ENCODE measurements at regions not wholly inside any gene's neighbourhood (a gene's known extent, or its start where the extent isn't known, plus 50 kb on each side); places are given as distances from the start of the nearest gene placed in this dataset.

GRCh38 chr16:62213763-62214162 lies 177.5 kb upstream of the CDH8 start:
- Histone ChIP-seq H4K20me1 (ENCODE audit: insufficient read depth, low read length) (no peaks in the 10 kb centered on the region), H3K4me3 (ENCODE audit: insufficient read depth, low read length) (no peak overlapping the region), H3K9me3 (ENCODE audit: low read depth, low read length) (no peaks in the 10 kb centered on the region), H3K27ac (ENCODE audit: low read depth, low read length) (no peak overlapping the region), H3K79me2 (ENCODE audit: insufficient read depth, low read length) (no peaks in the 10 kb centered on the region), H3K36me3 (ENCODE audit: insufficient read depth, low read length) (no peaks in the 10 kb centered on the region), H3K4me1 (ENCODE audit: insufficient read depth, low read length) (no peaks in the 10 kb centered on the region), H3K4me2 (ENCODE audit: insufficient read depth, low read length) (no peak overlapping the region), H3K27me3 (ENCODE audit: insufficient read depth, low read length) (no peaks in the 10 kb centered on the region), H2AFZ (ENCODE audit: low read length) (no peak overlapping the region)
- TF ChIP-seq CTCF (IDR thresholded peaks at IDR 0.05; ENCODE audit: extremely low read depth, low read depth, low read length) = no peak
- DNase-seq (ENCODE audit: insufficient read length, low spot score, missing footprints) = no peak

GRCh38 chr16:62208934-62209333 lies 172.7 kb upstream of the CDH8 start:
- no peak overlapping the region for H3K4me3 ChIP-seq (ENCODE audit: insufficient read depth, low read length)
- no peak overlapping the region for H3K4me2 ChIP-seq (ENCODE audit: insufficient read depth, low read length)
- H4K20me1 ChIP-seq (ENCODE audit: insufficient read depth, low read length) = no peaks in the 10 kb centered on the region
- no peaks in the 10 kb centered on the region for H3K9me3 ChIP-seq (ENCODE audit: low read depth, low read length)
- H2AFZ ChIP-seq (ENCODE audit: low read length) = no peak overlapping the region
- DNase-seq (ENCODE audit: insufficient read length, low spot score, missing footprints) = no peak
- no peaks in the 10 kb centered on the region for H3K36me3 ChIP-seq (ENCODE audit: insufficient read depth, low read length)
- H3K27me3 ChIP-seq (ENCODE audit: insufficient read depth, low read length) = no peaks in the 10 kb centered on the region
- no peaks in the 10 kb centered on the region for H3K4me1 ChIP-seq (ENCODE audit: insufficient read depth, low read length)
- TF ChIP-seq CTCF (IDR thresholded peaks at IDR 0.05; ENCODE audit: extremely low read depth, low read depth, low read length) = no peak
- no peaks in the 10 kb centered on the region for H3K79me2 ChIP-seq (ENCODE audit: insufficient read depth, low read length)
- H3K27ac ChIP-seq (ENCODE audit: low read depth, low read length) = no peak overlapping the region

- Histone ChIP-seq H3K4me1 (ENCODE audit: insufficient read depth, low read length) (no peaks in the 10 kb centered on the region), H3K27me3 (ENCODE audit: insufficient read depth, low read length) (no peaks in the 10 kb centered on the region), H3K36me3 (ENCODE audit: insufficient read depth, low read length) (no peaks in the 10 kb centered on the region), H3K79me2 (ENCODE audit: insufficient read depth, low read length) (no peaks in the 10 kb centered on the region), H3K4me3 (ENCODE audit: insufficient read depth, low read length) (no peak overlapping the region), H4K20me1 (ENCODE audit: insufficient read depth, low read length) (no peaks in the 10 kb centered on the region), H3K27ac (ENCODE audit: low read depth, low read length) (no peak overlapping the region), H2AFZ (ENCODE audit: low read length) (no peak overlapping the region), H3K4me2 (ENCODE audit: insufficient read depth, low read length) (no peak overlapping the region), H3K9me3 (ENCODE audit: low read depth, low read length) (no peaks in the 10 kb centered on the region)
- no peak for DNase-seq (ENCODE audit: insufficient read length, low spot score, missing footprints)
- TF ChIP-seq CTCF (IDR thresholded peaks at IDR 0.05; ENCODE audit: extremely low read depth, low read depth, low read length) = no peak
These were observed 169.2 kb upstream of the CDH8 start for GRCh38 chr16:62205459-62205858.

- Histone ChIP-seq H3K27ac (ENCODE audit: low read depth, low read length) (no peak overlapping the region), H3K4me1 (ENCODE audit: insufficient read depth, low read length) (no peaks in the 10 kb centered on the region), H3K27me3 (ENCODE audit: insufficient read depth, low read length) (no peaks in the 10 kb centered on the region), H3K9me3 (ENCODE audit: low read depth, low read length) (no peaks in the 10 kb centered on the region), H3K4me2 (ENCODE audit: insufficient read depth, low read length) (no peak overlapping the region), H3K79me2 (ENCODE audit: insufficient read depth, low read length) (no peaks in the 10 kb centered on the region), H4K20me1 (ENCODE audit: insufficient read depth, low read length) (no peaks in the 10 kb centered on the region), H3K4me3 (ENCODE audit: insufficient read depth, low read length) (no peak overlapping the region), H2AFZ (ENCODE audit: low read length) (no peak overlapping the region), H3K36me3 (ENCODE audit: insufficient read depth, low read length) (no peaks in the 10 kb centered on the region)
- DNase-seq (ENCODE audit: insufficient read length, low spot score, missing footprints) = no peak
- TF ChIP-seq CTCF (IDR thresholded peaks at IDR 0.05; ENCODE audit: extremely low read depth, low read depth, low read length) = no peak
These were observed 165.7 kb upstream of the CDH8 start for GRCh38 chr16:62201911-62202310.

Measured in osteoblast (primary cell).